IMR-90 (cell line): ENCODE measurements at regions not wholly inside any gene's neighbourhood (a gene's known extent, or its start where the extent isn't known, plus 50 kb on each side); places are given as distances from the start of the nearest gene placed in this dataset.

Source experiments
- ATAC-seq: fragments of 200-7000 bp; cut with Tn5 transposase; 2 replicates; pipeline ENCODE4 v1.9.1; 2020; ENCODE audit warnings: low read depth, mild to moderate bottlenecking, moderate library complexity
- BruUV-seq: library from RNA; stranded (reverse); fragments of 400-500 nt; replicated peaks from 2 replicates; lab custom pipeline; 2021; lab: Mats Ljungman, UMichigan
- CTCF ChIA-PET: fragments of 300-600 bp; formaldehyde crosslinking; extraction: SDS; loops from one replicate; lab custom pipeline; 2021; ENCODE audit warnings: antibody characterized with exemption; lab: Yijun Ruan, JAX
- POLR2A ChIA-PET: fragments of 300-600 bp; sonication (Branson Sonifier 250); formaldehyde crosslinking; loops from one replicate; lab custom pipeline; 2022; ENCODE audit warnings: antibody characterized with exemption; ENCODE audit not compliant: unreplicated experiment; lab: Charles Lee
- DNase-seq: peaks from one replicate; pipeline ENCODE4 v3.0.0; 2013
- H2AFZ ChIP-seq: replicated peaks from 2 replicates; pipeline ENCODE3; 2013; ENCODE audit warnings: low read length, mild to moderate bottlenecking; ENCODE audit not compliant: poor library complexity
- H2AK5ac ChIP-seq: 2 replicates; pipeline ENCODE4 v1.6.1; 2013; ENCODE audit warnings: low read depth, low read length, inconsistent platforms
- H2AK9ac ChIP-seq: replicated peaks from 2 replicates; pipeline ENCODE3; 2013; ENCODE audit warnings: mild to moderate bottlenecking, low read depth, low read length, moderate library complexity; ENCODE audit not compliant: poor library complexity
- H2BK120ac ChIP-seq: 2 replicates; pipeline ENCODE4 v1.6.1; 2013; ENCODE audit warnings: low read depth, low read length, inconsistent platforms
- H2BK15ac ChIP-seq: 3 replicates; pipeline ENCODE4 v1.6.1; 2013; ENCODE audit warnings: low read depth, low read length, inconsistent platforms
- H2BK20ac ChIP-seq: 2 replicates; pipeline ENCODE4 v1.6.1; 2013; ENCODE audit warnings: low read depth, mild to moderate bottlenecking, inconsistent platforms, low read length, moderate library complexity
- H2BK5ac ChIP-seq: 2 replicates; pipeline ENCODE4 v1.6.1; 2013; ENCODE audit warnings: mild to moderate bottlenecking, low read depth, low read length, inconsistent platforms; ENCODE audit not compliant: poor library complexity, severe bottlenecking
- H3K14ac ChIP-seq: replicated peaks from 2 replicates; pipeline ENCODE4 v1.6.1; 2013; ENCODE audit warnings: low read depth, low read length, inconsistent platforms
- H3K18ac ChIP-seq: 2 replicates; pipeline ENCODE4 v1.6.1; 2013; ENCODE audit warnings: low read depth, low read length, control low read depth
- H3K23ac ChIP-seq: 2 replicates; pipeline ENCODE4 v1.6.1; 2013; ENCODE audit warnings: low read depth, low read length, inconsistent platforms
- H3K27ac ChIP-seq: 2 replicates; pipeline ENCODE4 v1.5.1; 2013; ENCODE audit warnings: mild to moderate bottlenecking, control low read depth, low read length; ENCODE audit not compliant: insufficient read depth
- H3K27me3 ChIP-seq: 2 replicates; pipeline ENCODE4 v1.6.1; 2013; ENCODE audit warnings: low read length; ENCODE audit not compliant: control insufficient read depth, insufficient read depth
- H3K36me3 ChIP-seq: 2 replicates; pipeline ENCODE4 v1.6.1; 2013; ENCODE audit warnings: low read length, mixed read lengths; ENCODE audit not compliant: control insufficient read depth, insufficient read depth
- H3K4ac ChIP-seq: 2 replicates; pipeline ENCODE4 v1.6.1; 2013; ENCODE audit warnings: low read depth, low read length, inconsistent platforms
- H3K4me1 ChIP-seq: 2 replicates; pipeline ENCODE4 v1.6.1; 2013; ENCODE audit warnings: low read length, mixed read lengths; ENCODE audit not compliant: control insufficient read depth, insufficient read depth
- H3K4me2 ChIP-seq: 2 replicates; pipeline ENCODE4 v1.6.1; 2013; ENCODE audit warnings: low read depth, mild to moderate bottlenecking, control low read depth, low read length, moderate library complexity
- H3K4me3 ChIP-seq: 2 replicates; pipeline ENCODE4 v1.5.1; 2013; ENCODE audit warnings: low read depth, mild to moderate bottlenecking, control low read depth, low read length, moderate library complexity; ENCODE audit not compliant: insufficient read depth
- H3K56ac ChIP-seq: 2 replicates; pipeline ENCODE4 v1.6.1; 2013; ENCODE audit warnings: low read length, inconsistent platforms; ENCODE audit not compliant: insufficient read depth; ENCODE audit errors: extremely low read depth
- H3K79me1 ChIP-seq, 2 experiments: 2 replicates each; pipeline ENCODE4 v1.6.1; 2013; ENCODE audit warnings: low read length in 2 of 2, inconsistent platforms in 1 of 2, low read depth in 1 of 2
- H3K9ac ChIP-seq: 2 replicates; pipeline ENCODE4 v1.6.1; 2013; ENCODE audit warnings: low read depth, low read length, control low read depth
- H3K9me1 ChIP-seq: 2 replicates; pipeline ENCODE4 v1.6.1; 2013; ENCODE audit warnings: low read length, inconsistent platforms; ENCODE audit not compliant: insufficient read depth
- H3K9me3 ChIP-seq: 2 replicates; pipeline ENCODE4 v1.6.1; 2013; ENCODE audit warnings: low read length; ENCODE audit not compliant: control insufficient read depth, insufficient read depth
- H4K20me1 ChIP-seq: 2 replicates; pipeline ENCODE4 v1.6.1; 2013; ENCODE audit warnings: low read length, inconsistent platforms; ENCODE audit not compliant: insufficient read depth
- H4K5ac ChIP-seq: 2 replicates; pipeline ENCODE4 v1.6.1; 2013; ENCODE audit warnings: mild to moderate bottlenecking, low read depth, low read length, control low read depth
- H4K8ac ChIP-seq, 2 experiments: 2 replicates each; pipeline ENCODE4 v1.6.1; 2013; ENCODE audit warnings: low read depth in 2 of 2, low read length in 2 of 2, control low read depth in 1 of 2, inconsistent platforms in 1 of 2
- H4K91ac ChIP-seq: 2 replicates; pipeline ENCODE4 v1.6.1; 2013; ENCODE audit warnings: low read depth, low read length, inconsistent platforms; ENCODE audit not compliant: insufficient read depth
- BHLHE40 ChIP-seq: fragments of 150-350 bp; IDR thresholded peaks from 2 replicates; pipeline ENCODE4 v1.6.1; 2016; ENCODE audit warnings: mild to moderate bottlenecking, low read depth, low read length
- FOS ChIP-seq: fragments of 150-350 bp; IDR thresholded peaks from 2 replicates; pipeline ENCODE4 v1.6.1; 2016; ENCODE audit warnings: low read depth, low read length
- MAZ ChIP-seq: IDR thresholded peaks from 2 replicates; pipeline ENCODE4 v1.6.1; 2012; ENCODE audit warnings: low read depth, mild to moderate bottlenecking, low read length, improper control_type of control experiment, moderate library complexity, borderline replicate concordance
- POLR2A ChIP-seq: IDR thresholded peaks from 2 replicates; pipeline ENCODE4 v1.6.1; 2012; ENCODE audit warnings: mild to moderate bottlenecking, low read depth, low read length
- SMC3 ChIP-seq: fragments of 150-350 bp; IDR thresholded peaks from 2 replicates; pipeline ENCODE4 v1.6.1; 2016; ENCODE audit warnings: low read depth, mild to moderate bottlenecking, antibody characterized with exemption, low read length, moderate library complexity
- WGBS, 2 experiments: methylation state at CpG; one replicate each; pipeline versions ENCODE4 v1.1.5 to v1.1.7; 2013; ENCODE audit warnings: missing lambda C conversion rate in 2 of 2; ENCODE audit not compliant: insufficient read length in 1 of 2; ENCODE audit errors: extremely low coverage in 2 of 2; 5-methylcytosine and 5-hydroxymethylcytosine counted together
- dilution Hi-C: fragments of 300-500 bp; cut with HindIII; formaldehyde crosslinking; loops from one replicate; pipeline ENCODE4 v1.14.3; 2018; ENCODE audit warnings: low sequenced_read_pairs; ENCODE audit not compliant: unreplicated experiment
- in situ Hi-C: fragments of 300-500 bp; cut with MboI; formaldehyde crosslinking; loops from 3 replicates; pipeline ENCODE4 v1.14.3; 2019; ENCODE audit warnings: low sequenced_read_pairs, inconsistent platforms, mixed read lengths
- intact Hi-C: fragments of 100-400 bp; cut with micrococcal nuclease; formaldehyde crosslinking; loops from 2 replicates; pipeline ENCODE4 v1.10.0; 2022
- TF ChIP-seq, protein P1 (sequence below): fragments of 150-350 bp; IDR thresholded peaks from 2 replicates; pipeline ENCODE4 v1.6.1; 2016; ENCODE audit warnings: low read depth, mild to moderate bottlenecking, low read length, moderate library complexity, borderline replicate concordance

DNA sequence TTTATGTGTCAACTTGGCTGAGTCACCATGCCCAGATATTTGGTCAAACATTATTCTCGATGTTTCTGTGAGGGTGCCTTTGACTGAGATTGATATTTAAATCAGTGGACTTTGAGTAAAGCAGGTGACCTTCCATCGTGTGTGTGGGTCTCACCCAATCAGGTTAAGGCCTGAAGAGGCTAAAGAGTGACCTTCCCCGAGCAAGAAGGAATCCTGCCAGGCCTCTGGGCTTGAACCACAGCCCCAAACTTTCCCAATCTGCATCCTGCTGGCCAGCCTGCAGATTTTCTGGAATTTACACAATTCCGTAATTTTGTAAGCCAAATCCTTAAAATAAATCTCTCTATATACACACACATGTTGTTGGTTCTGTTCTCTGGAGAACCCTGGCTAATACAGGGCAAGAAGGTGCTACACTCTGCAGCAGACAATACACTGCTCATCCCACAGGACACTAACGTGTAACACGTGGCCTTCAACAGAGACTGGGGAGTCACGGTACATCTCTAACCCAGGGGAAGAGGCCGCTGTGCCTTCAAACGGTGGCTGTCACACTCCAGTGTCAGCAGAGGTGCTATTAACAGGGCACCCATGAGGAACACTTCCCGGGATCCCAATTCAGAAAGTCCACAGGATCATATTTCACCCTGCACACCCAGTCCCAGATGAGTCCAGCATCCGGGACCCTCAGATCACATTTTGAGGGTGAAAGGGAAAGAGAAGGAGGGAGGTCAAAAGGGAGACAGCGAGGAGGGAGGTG, 113.1 kb upstream of the ID2 start:
- no peaks in the 10 kb centered on the region for H3K4me1 ChIP-seq
- intact Hi-C loops (no loop called here), dilution Hi-C loops (no loop called here), in situ Hi-C loops (no loop called here)
- no peak overlapping the region for H4K8ac ChIP-seq
- ATAC-seq = no peak
- H2AK9ac ChIP-seq = no peak overlapping the region
- no peak overlapping the region for H2BK120ac ChIP-seq
- no peak overlapping the region for H2BK5ac ChIP-seq
- peaks cover 3% of the 10 kb centered on the region; the same call in 1 of the 2 replicates for H3K9me1 ChIP-seq
- H4K5ac ChIP-seq = no peak overlapping the region
- 77% methylated on average over 5 of the region's 12 CpGs; no CpG with 5 or more reads in 1 of the 2 experiments for WGBS, 2 experiments
- ChIA-PET CTCF (interaction anchor here (0.6 kb wide), 1 partner anchor 81 kb away, joined by 3 read pairs; no protein-coding TSS in a partner anchor), POLR2A (no interaction called here)
- no peak overlapping the region; the same call in 1 of the 2 replicates for H4K91ac ChIP-seq
- H3K27ac ChIP-seq = no peak overlapping the region
- H3K14ac ChIP-seq = no peak overlapping the region
- no peak overlapping the region for H3K23ac ChIP-seq
- H3K4me3 ChIP-seq = no peak overlapping the region
- H3K4ac ChIP-seq = no peak overlapping the region
- H3K9ac ChIP-seq = no peak overlapping the region
- H2AFZ ChIP-seq = no peak overlapping the region
- no peaks in the 10 kb centered on the region for H3K9me3 ChIP-seq
- H2BK20ac ChIP-seq = no peak overlapping the region
- no peaks in the 10 kb centered on the region for H3K36me3 ChIP-seq
- no peaks in the 10 kb centered on the region for H4K20me1 ChIP-seq
- H3K18ac ChIP-seq = no peak overlapping the region
- peaks cover 6% of the 10 kb centered on the region for H3K27me3 ChIP-seq
- BruUV-seq = no TSS peak
- no peak overlapping the region for H2BK15ac ChIP-seq
- no peak overlapping the region for H3K4me2 ChIP-seq
- DNase-seq = no peak
- no peak overlapping the region for H3K56ac ChIP-seq
- H3K79me1 ChIP-seq = no peaks in the 10 kb centered on the region
- H2AK5ac ChIP-seq = no peak overlapping the region
- TF ChIP-seq POLR2A (no peak), SMC3 (no peak), FOS (no peak), BHLHE40 (no peak), MAZ (no peak)
- TF ChIP-seq, protein P1, sequence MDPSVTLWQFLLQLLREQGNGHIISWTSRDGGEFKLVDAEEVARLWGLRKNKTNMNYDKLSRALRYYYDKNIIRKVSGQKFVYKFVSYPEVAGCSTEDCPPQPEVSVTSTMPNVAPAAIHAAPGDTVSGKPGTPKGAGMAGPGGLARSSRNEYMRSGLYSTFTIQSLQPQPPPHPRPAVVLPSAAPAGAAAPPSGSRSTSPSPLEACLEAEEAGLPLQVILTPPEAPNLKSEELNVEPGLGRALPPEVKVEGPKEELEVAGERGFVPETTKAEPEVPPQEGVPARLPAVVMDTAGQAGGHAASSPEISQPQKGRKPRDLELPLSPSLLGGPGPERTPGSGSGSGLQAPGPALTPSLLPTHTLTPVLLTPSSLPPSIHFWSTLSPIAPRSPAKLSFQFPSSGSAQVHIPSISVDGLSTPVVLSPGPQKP = no peak
